ENCODE measurements at regions not wholly inside any gene's neighbourhood (a gene's known extent, or its start where the extent isn't known, plus 50 kb on each side); places are given as distances from the start of the nearest gene placed in this dataset.

GRCh38 chr7:42770114-42770513 lies 141.8 kb downstream of the C7orf25 start:
- Histone ChIP-seq H3K4me2 (ENCODE audit: low read length) (no peak overlapping the region), H2AFZ (ENCODE audit: low read depth, low read length) (no peak overlapping the region), H3K4me1 (ENCODE audit: low read length) (no peaks in the 10 kb centered on the region), H3K9me3 (ENCODE audit: insufficient read depth, low read length) (no peaks in the 10 kb centered on the region), H4K20me1 (ENCODE audit: insufficient read depth, low read length) (no peaks in the 10 kb centered on the region), H3K27me3 (ENCODE audit: low read depth, low read length) (0 out of 2 replicates have a peak, but pooled peaks cover 15% of the 10 kb centered on the region), H3K9ac (ENCODE audit: low read length) (no peak overlapping the region), H3K36me3 (replicated peaks; ENCODE audit: low read depth, low read length) (no peaks in the 10 kb centered on the region), H3K4me3 (ENCODE audit: low read length) (no peak overlapping the region), H3K79me2 (ENCODE audit: low read length) (no peaks in the 10 kb centered on the region), H3K27ac (ENCODE audit: low read length) (no peak overlapping the region)
- no peak for TF ChIP-seq EZH2phosphoT487 (IDR thresholded peaks at IDR 0.05; ENCODE audit: low read depth)
- no peak for TF ChIP-seq CTCF (IDR thresholded peaks at IDR 0.05; ENCODE audit: low read depth, low read length)

GRCh38 chr7:42768045-42768444 lies 143.8 kb downstream of the C7orf25 start:
- no peaks in the 10 kb centered on the region for H4K20me1 ChIP-seq (ENCODE audit: insufficient read depth, low read length)
- no peak overlapping the region for H3K4me3 ChIP-seq (ENCODE audit: low read length)
- no peak overlapping the region for H3K4me2 ChIP-seq (ENCODE audit: low read length)
- H3K4me1 ChIP-seq (ENCODE audit: low read length) = no peaks in the 10 kb centered on the region
- 0 out of 2 replicates have a peak, but pooled peaks cover 15% of the 10 kb centered on the region for H3K27me3 ChIP-seq (ENCODE audit: low read depth, low read length)
- TF ChIP-seq EZH2phosphoT487 (IDR thresholded peaks at IDR 0.05; ENCODE audit: low read depth) = no peak
- no peak for TF ChIP-seq CTCF (IDR thresholded peaks at IDR 0.05; ENCODE audit: low read depth, low read length)
- no peak overlapping the region for H3K9ac ChIP-seq (ENCODE audit: low read length)
- H2AFZ ChIP-seq (ENCODE audit: low read depth, low read length) = no peak overlapping the region
- no peaks in the 10 kb centered on the region for H3K79me2 ChIP-seq (ENCODE audit: low read length)
- no peak overlapping the region for H3K27ac ChIP-seq (ENCODE audit: low read length)
- no peaks in the 10 kb centered on the region for H3K9me3 ChIP-seq (ENCODE audit: insufficient read depth, low read length)
- H3K36me3 ChIP-seq (replicated peaks; ENCODE audit: low read depth, low read length) = no peaks in the 10 kb centered on the region

GRCh38 chr7:42766782-42767423 lies 145.0 kb downstream of the C7orf25 start:
- Histone ChIP-seq H3K4me2 (ENCODE audit: low read length) (no peak overlapping the region), H4K20me1 (ENCODE audit: insufficient read depth, low read length) (no peaks in the 10 kb centered on the region), H3K9me3 (ENCODE audit: insufficient read depth, low read length) (no peaks in the 10 kb centered on the region), H3K4me3 (ENCODE audit: low read length) (no peak overlapping the region), H3K4me1 (ENCODE audit: low read length) (no peaks in the 10 kb centered on the region), H3K27me3 (ENCODE audit: low read depth, low read length) (0 out of 2 replicates have a peak, but pooled peaks cover 15% of the 10 kb centered on the region), H3K9ac (ENCODE audit: low read length) (no peak overlapping the region), H3K79me2 (ENCODE audit: low read length) (no peaks in the 10 kb centered on the region), H3K27ac (ENCODE audit: low read length) (no peak overlapping the region), H2AFZ (ENCODE audit: low read depth, low read length) (no peak overlapping the region), H3K36me3 (replicated peaks; ENCODE audit: low read depth, low read length) (no peaks in the 10 kb centered on the region)
- TF ChIP-seq CTCF (IDR thresholded peaks at IDR 0.05; ENCODE audit: low read depth, low read length) = no peak
- no peak for TF ChIP-seq EZH2phosphoT487 (IDR thresholded peaks at IDR 0.05; ENCODE audit: low read depth)

GRCh38 chr7:42765931-42766330 lies 145.9 kb downstream of the C7orf25 start:
- Histone ChIP-seq H3K27ac (ENCODE audit: low read length) (no peak overlapping the region), H4K20me1 (ENCODE audit: insufficient read depth, low read length) (no peaks in the 10 kb centered on the region), H3K4me1 (ENCODE audit: low read length) (no peaks in the 10 kb centered on the region), H3K4me2 (ENCODE audit: low read length) (no peak overlapping the region), H2AFZ (ENCODE audit: low read depth, low read length) (no peak overlapping the region), H3K9me3 (ENCODE audit: insufficient read depth, low read length) (no peaks in the 10 kb centered on the region), H3K36me3 (replicated peaks; ENCODE audit: low read depth, low read length) (no peaks in the 10 kb centered on the region), H3K79me2 (ENCODE audit: low read length) (no peaks in the 10 kb centered on the region), H3K27me3 (ENCODE audit: low read depth, low read length) (0 out of 2 replicates have a peak, but pooled peaks cover 15% of the 10 kb centered on the region), H3K4me3 (ENCODE audit: low read length) (no peak overlapping the region), H3K9ac (ENCODE audit: low read length) (no peak overlapping the region)
- TF ChIP-seq EZH2phosphoT487 (IDR thresholded peaks at IDR 0.05; ENCODE audit: low read depth) = no peak
- TF ChIP-seq CTCF (IDR thresholded peaks at IDR 0.05; ENCODE audit: low read depth, low read length) = no peak
